GM12878 (cell line): ENCODE measurements at regions not wholly inside any gene's neighbourhood (a gene's known extent, or its start where the extent isn't known, plus 50 kb on each side); places are given as distances from the start of the nearest gene placed in this dataset.

ENCODE experiments used
- EP300 ChIP-seq, 2 experiments: fragments of 150-350 bp in 1 of 2; IDR thresholded peaks; 2 replicates each; pipeline ENCODE4 v1.6.1; 2011 to 2012; ENCODE audit warnings: low read depth in 2 of 2, low read length in 2 of 2, borderline replicate concordance in 1 of 2, improper control_type of control experiment in 1 of 2, inconsistent platforms in 1 of 2; ENCODE audit not compliant: control insufficient read depth in 1 of 2
- POLR2A ChIP-seq: IDR thresholded peaks from 2 replicates; pipeline ENCODE4 v1.6.1; 2011; ENCODE audit warnings: low read depth, mild to moderate bottlenecking, low read length
- POLR2AphosphoS5 ChIP-seq: IDR thresholded peaks from 2 replicates; pipeline ENCODE4 v1.6.1; 2011; ENCODE audit warnings: mild to moderate bottlenecking, low read length, inconsistent platforms
- SUZ12 ChIP-seq: fragments of 200-600 bp; sonication (generic); IDR thresholded peaks from one replicate; pipeline ENCODE4 v1.6.1; 2018; ENCODE audit warnings: antibody characterized with exemption, mild to moderate bottlenecking; ENCODE audit not compliant: unreplicated experiment
- TAF1 ChIP-seq: IDR thresholded peaks from 2 replicates; pipeline ENCODE4 v1.6.1; 2011; ENCODE audit warnings: mild to moderate bottlenecking, low read depth, low read length, borderline replicate concordance
- YY1 ChIP-seq: IDR thresholded peaks from 2 replicates; pipeline ENCODE4 v1.6.1; 2011; ENCODE audit warnings: low read depth, mild to moderate bottlenecking, low read length
- TF ChIP-seq, protein P1 (sequence below), 3 experiments: IDR thresholded peaks in 2 of 3; conservative IDR thresholded peaks in 1 of 3; 2 replicates each; pipeline ENCODE4 v1.5.1; 2011; ENCODE audit warnings: low read depth in 3 of 3, low read length in 3 of 3, mild to moderate bottlenecking in 3 of 3, control low read depth in 2 of 3, moderate library complexity in 2 of 3, inconsistent platforms in 1 of 3, mixed read lengths in 1 of 3; ENCODE audit not compliant: control insufficient read depth in 2 of 3, insufficient read depth in 1 of 3; ENCODE audit errors: extremely low read depth in 1 of 3

DNA sequence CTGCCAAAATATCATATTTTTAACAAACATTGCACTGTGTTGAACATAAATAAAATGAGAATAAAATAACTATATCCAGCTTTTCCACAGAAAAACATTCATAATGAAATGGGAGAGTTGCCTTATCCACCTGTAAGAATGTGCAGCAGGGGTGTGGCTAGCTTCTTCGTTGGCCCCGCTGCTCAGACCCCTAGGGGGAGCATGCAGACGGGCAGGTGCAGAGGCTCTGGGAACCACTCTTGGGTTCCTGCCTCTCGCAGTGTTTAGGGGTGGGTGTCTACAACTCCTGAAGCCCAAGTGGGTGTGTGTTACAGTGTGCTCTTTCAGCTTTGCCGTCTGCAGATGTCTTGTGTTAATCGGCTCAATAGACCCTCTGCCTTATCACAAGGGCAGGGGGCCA is 121.7 kb downstream of the SLITRK5 start:
- TF ChIP-seq EP300 (IDR thresholded peaks at IDR 0.05; ENCODE audit: borderline replicate concordance in 1 of 2, control insufficient read depth in 1 of 2, low read depth in 2 of 2, low read length in 2 of 2) (no peak), POLR2A (no peak), TAF1 (no peak), YY1 (no peak), SUZ12 (no peak), POLR2AphosphoS5 (no peak)
- TF ChIP-seq, protein P1, sequence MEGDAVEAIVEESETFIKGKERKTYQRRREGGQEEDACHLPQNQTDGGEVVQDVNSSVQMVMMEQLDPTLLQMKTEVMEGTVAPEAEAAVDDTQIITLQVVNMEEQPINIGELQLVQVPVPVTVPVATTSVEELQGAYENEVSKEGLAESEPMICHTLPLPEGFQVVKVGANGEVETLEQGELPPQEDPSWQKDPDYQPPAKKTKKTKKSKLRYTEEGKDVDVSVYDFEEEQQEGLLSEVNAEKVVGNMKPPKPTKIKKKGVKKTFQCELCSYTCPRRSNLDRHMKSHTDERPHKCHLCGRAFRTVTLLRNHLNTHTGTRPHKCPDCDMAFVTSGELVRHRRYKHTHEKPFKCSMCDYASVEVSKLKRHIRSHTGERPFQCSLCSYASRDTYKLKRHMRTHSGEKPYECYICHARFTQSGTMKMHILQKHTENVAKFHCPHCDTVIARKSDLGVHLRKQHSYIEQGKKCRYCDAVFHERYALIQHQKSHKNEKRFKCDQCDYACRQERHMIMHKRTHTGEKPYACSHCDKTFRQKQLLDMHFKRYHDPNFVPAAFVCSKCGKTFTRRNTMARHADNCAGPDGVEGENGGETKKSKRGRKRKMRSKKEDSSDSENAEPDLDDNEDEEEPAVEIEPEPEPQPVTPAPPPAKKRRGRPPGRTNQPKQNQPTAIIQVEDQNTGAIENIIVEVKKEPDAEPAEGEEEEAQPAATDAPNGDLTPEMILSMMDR (IDR thresholded peaks at IDR 0.05 in 2 of 3, conservative IDR thresholded peaks at IDR 0.05 in 1 of 3; ENCODE audit: control insufficient read depth in 2 of 3, extremely low read depth in 1 of 3, insufficient read depth in 1 of 3, low read depth in 3 of 3, low read length in 3 of 3), result no peak
